ENCODE measurements at regions not wholly inside any gene's neighbourhood (a gene's known extent, or its start where the extent isn't known, plus 50 kb on each side); places are given as distances from the start of the nearest gene placed in this dataset.

DNA sequence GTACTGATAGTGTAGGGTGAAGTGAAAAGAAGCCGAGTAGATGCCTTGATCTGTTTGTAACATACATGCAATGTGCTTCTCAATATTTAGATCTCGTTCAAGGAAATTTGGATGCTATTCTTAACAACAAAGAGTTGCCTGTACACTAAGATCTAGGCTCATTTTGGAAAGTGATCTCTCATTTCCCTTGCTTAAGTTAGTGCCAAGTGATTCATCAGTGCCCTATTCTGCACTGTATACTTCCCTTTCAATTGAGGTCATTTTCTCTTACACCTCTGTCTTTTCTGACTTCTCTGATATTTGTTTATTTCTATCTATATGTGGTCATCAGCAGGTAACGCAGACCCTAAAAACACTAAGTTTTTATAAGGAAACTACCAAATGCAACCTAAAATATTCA, 528.6 kb upstream of the PTPRD start:
- 61 to 75% methylated on average over 3 of the region's 3 CpGs for WGBS, 2 donors

DNA sequence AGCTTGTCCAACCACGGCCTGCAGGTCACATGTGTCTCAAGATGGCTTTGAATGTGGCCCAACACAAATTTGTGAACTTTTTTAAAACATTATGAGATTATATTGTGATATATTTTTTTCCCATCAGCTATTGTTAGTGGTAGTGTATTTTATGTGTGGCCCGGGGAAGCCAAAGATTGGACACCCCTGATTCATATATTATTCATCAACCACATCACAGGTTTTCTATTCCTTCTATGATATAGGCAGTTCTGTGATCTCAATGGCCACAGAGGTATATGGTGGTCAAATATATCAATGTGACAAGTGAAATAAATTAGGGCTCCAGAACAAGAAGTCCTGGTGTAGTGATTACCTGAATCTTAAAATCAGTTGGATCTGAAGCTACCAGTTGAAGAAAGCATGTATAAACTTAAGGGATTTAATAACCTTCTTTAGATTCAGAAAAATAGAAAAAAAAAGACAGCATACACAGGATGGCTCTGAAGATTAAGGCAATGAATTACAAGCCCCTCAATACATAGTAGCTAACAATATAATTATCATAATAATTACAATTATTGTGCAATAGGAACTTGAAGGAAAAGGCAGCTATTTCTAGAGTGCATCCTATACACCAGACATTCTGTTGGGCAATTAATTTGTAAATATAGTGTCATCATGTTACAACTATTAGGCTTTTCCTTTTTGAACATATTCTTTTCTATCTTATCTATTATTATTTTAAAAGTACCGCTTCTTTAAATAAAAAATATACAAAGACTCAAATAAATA, 530.4 kb upstream of the PTPRD start:
- Histone ChIP-seq H3K27ac (no peak overlapping the region), H3K27me3 (no peaks in the 10 kb centered on the region), H3K36me3 (no peaks in the 10 kb centered on the region), H3K4me3 (no peak overlapping the region), H3K4me1 (no peaks in the 10 kb centered on the region), H3K9me3 (no peaks in the 10 kb centered on the region)
- WGBS, 2 donors = 81 to 83% methylated on average over 3 of the region's 3 CpGs
- TF ChIP-seq, protein P1, sequence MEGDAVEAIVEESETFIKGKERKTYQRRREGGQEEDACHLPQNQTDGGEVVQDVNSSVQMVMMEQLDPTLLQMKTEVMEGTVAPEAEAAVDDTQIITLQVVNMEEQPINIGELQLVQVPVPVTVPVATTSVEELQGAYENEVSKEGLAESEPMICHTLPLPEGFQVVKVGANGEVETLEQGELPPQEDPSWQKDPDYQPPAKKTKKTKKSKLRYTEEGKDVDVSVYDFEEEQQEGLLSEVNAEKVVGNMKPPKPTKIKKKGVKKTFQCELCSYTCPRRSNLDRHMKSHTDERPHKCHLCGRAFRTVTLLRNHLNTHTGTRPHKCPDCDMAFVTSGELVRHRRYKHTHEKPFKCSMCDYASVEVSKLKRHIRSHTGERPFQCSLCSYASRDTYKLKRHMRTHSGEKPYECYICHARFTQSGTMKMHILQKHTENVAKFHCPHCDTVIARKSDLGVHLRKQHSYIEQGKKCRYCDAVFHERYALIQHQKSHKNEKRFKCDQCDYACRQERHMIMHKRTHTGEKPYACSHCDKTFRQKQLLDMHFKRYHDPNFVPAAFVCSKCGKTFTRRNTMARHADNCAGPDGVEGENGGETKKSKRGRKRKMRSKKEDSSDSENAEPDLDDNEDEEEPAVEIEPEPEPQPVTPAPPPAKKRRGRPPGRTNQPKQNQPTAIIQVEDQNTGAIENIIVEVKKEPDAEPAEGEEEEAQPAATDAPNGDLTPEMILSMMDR (IDR thresholded peaks at IDR 0.05) = no peak
- ATAC-seq (no peak), DNase-seq (no peak), FAIRE-seq (no peak)
- intact Hi-C loops (cut with DNase I) = no loop called here

More for the DNA sequence above, 528.6 kb upstream of the PTPRD start:
- no peaks in the 10 kb centered on the region for H3K4me1 ChIP-seq
- ATAC-seq (no peak), DNase-seq (no peak), FAIRE-seq (no peak)
- H3K27ac ChIP-seq = no peak overlapping the region
- no peak overlapping the region for H3K4me3 ChIP-seq
- TF ChIP-seq, protein P1 (IDR thresholded peaks at IDR 0.05) = no peak
- no peaks in the 10 kb centered on the region for H3K9me3 ChIP-seq
- intact Hi-C loops (cut with DNase I) = no loop called here
- H3K36me3 ChIP-seq = no peaks in the 10 kb centered on the region
- H3K27me3 ChIP-seq = no peaks in the 10 kb centered on the region

- Histone ChIP-seq H3K9me3 (no peaks in the 10 kb centered on the region), H3K4me1 (no peaks in the 10 kb centered on the region), H3K27me3 (no peaks in the 10 kb centered on the region), H3K27ac (no peak overlapping the region), H3K36me3 (no peaks in the 10 kb centered on the region), H3K4me3 (no peak overlapping the region)
- ATAC-seq = no peak
- 81 to 90% methylated on average over 2 of the region's 2 CpGs for WGBS, 2 donors
- DNase-seq = no peak
- FAIRE-seq = no peak
- intact Hi-C loops (cut with DNase I) = no loop called here
- TF ChIP-seq, protein P1 (IDR thresholded peaks at IDR 0.05) = no peak
These were observed 531.9 kb upstream of the PTPRD start for GRCh38 chr9:11144746-11145145.

GRCh38 chr9:11148189-11148588, 535.4 kb upstream of the PTPRD start:
- DNase-seq (no peak), FAIRE-seq (no peak), ATAC-seq (no peak)
- WGBS, 2 donors = 76 to 81% methylated on average over 5 of the region's 5 CpGs
- H3K27me3 ChIP-seq = no peaks in the 10 kb centered on the region
- no peaks in the 10 kb centered on the region for H3K9me3 ChIP-seq
- TF ChIP-seq, protein P1 (IDR thresholded peaks at IDR 0.05) = no peak
- no peak overlapping the region for H3K27ac ChIP-seq
- H3K4me3 ChIP-seq = no peak overlapping the region
- no peaks in the 10 kb centered on the region for H3K4me1 ChIP-seq
- intact Hi-C loops (cut with DNase I) = no loop called here
- H3K36me3 ChIP-seq = no peaks in the 10 kb centered on the region

DNA sequence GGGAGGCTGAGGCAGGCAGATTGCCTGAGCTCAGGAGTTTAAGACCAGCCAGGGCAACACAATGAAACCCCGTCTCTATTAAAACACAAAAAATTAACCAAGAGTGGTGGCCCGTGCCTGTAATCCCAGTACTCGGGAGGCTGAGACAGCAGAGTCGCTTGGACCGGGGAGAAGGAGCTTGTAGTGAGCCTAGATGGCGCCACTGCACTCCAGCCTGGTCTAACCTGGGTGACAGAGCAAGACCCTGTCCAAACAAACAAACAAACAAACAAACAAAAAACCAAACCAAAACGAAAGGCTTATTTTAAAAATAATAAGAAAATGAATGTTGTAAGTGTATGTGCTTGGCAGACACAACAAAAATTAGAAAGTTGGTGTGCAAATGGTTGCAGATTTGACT, 536.3 kb upstream of the PTPRD start:
- TF ChIP-seq, protein P1 (IDR thresholded peaks at IDR 0.05) = no peak
- Histone ChIP-seq H3K9me3 (no peaks in the 10 kb centered on the region), H3K27ac (no peak overlapping the region), H3K36me3 (no peaks in the 10 kb centered on the region), H3K4me1 (no peaks in the 10 kb centered on the region), H3K4me3 (no peak overlapping the region), H3K27me3 (no peaks in the 10 kb centered on the region)
- 60 to 61% methylated on average over 7 of the region's 7 CpGs for WGBS, 2 donors
- FAIRE-seq = no peak
- ATAC-seq = no peak
- intact Hi-C loops (cut with DNase I) = no loop called here
- no peak for DNase-seq

Measured in pancreas (tissue), 10 donors.